ENCODE measurements at regions not wholly inside any gene's neighbourhood (a gene's known extent, or its start where the extent isn't known, plus 50 kb on each side); places are given as distances from the start of the nearest gene placed in this dataset.
"Not testable (repeated sequence)": the region's sequence is repeated elsewhere in the genome, so short reads cannot be mapped to it uniquely, and the experiment has no call there.

GRCh38 chr10:55233505-55233904 is 432.5 kb upstream of the PCDH15 start:
- no peak for DNase-seq

- DNase-seq = no peak
Observed at GRCh38 chr10:55233090-55233489, 432.1 kb upstream of the PCDH15 start.

GRCh38 chr10:55232553-55232952 is 431.5 kb upstream of the PCDH15 start:
- no peak for DNase-seq

GRCh38 chr10:55227967-55228366 is 426.9 kb upstream of the PCDH15 start:
- DNase-seq = no peak

GRCh38 chr10:55224007-55224781 is 423.2 kb upstream of the PCDH15 start:
- no peak for DNase-seq

- no peak for DNase-seq
Observed at GRCh38 chr10:55223352-55223751, 422.3 kb upstream of the PCDH15 start.

- DNase-seq = no peak
Observed at GRCh38 chr10:55220975-55221374, 419.9 kb upstream of the PCDH15 start.

GRCh38 chr10:55215699-55216098 is 414.7 kb upstream of the PCDH15 start:
- no peak for DNase-seq

GRCh38 chr10:55214608-55215007 is 413.6 kb upstream of the PCDH15 start:
- no peak for DNase-seq

- DNase-seq = no peak
Observed at GRCh38 chr10:55212051-55212450, 411.0 kb upstream of the PCDH15 start.

- no peak for DNase-seq
Observed at GRCh38 chr10:55203874-55204273, 402.8 kb upstream of the PCDH15 start.

GRCh38 chr10:55203319-55203718 is 402.3 kb upstream of the PCDH15 start:
- no peak for DNase-seq

- DNase-seq = no peak
Observed at GRCh38 chr10:55200020-55200419, 399.0 kb upstream of the PCDH15 start.

GRCh38 chr10:55191236-55191860 is 390.3 kb upstream of the PCDH15 start:
- DNase-seq = no peak

GRCh38 chr10:55183993-55184392 is 383.0 kb upstream of the PCDH15 start:
- no peak for DNase-seq

GRCh38 chr10:55180357-55180756 is 379.3 kb upstream of the PCDH15 start:
- no peak for DNase-seq

GRCh38 chr10:55174419-55174818 is 373.4 kb upstream of the PCDH15 start:
- DNase-seq = no peak

- no peak for DNase-seq
Observed at GRCh38 chr10:55169493-55169892, 368.5 kb upstream of the PCDH15 start.

GRCh38 chr10:55168343-55168742 is 367.3 kb upstream of the PCDH15 start:
- no peak for DNase-seq

GRCh38 chr10:55163388-55163979 is 362.5 kb upstream of the PCDH15 start:
- no peak for DNase-seq

- not testable (repeated sequence) for DNase-seq
Observed at GRCh38 chr10:55162321-55162720, 361.3 kb upstream of the PCDH15 start.

- DNase-seq = no peak
Observed at GRCh38 chr10:55160655-55161283, 359.7 kb upstream of the PCDH15 start.

- no peak for DNase-seq
Observed at GRCh38 chr10:55158633-55159032, 357.6 kb upstream of the PCDH15 start.

- no peak for DNase-seq
Observed at GRCh38 chr10:55146032-55146431, 345.0 kb upstream of the PCDH15 start.
